ENCODE measurements at regions not wholly inside any gene's neighbourhood (a gene's known extent, or its start where the extent isn't known, plus 50 kb on each side); places are given as distances from the start of the nearest gene placed in this dataset.

- no peak for TF ChIP-seq CTCF (conservative IDR thresholded peaks at IDR 0.05; ENCODE audit: low read depth, low read length)
- TF ChIP-seq EZH2 (IDR thresholded peaks at IDR 0.05; ENCODE audit: low read length, unreplicated experiment) = no peak
Measured at GRCh38 chrX:149230689-149231088, 274.4 kb downstream of the IDS start.
